ENCODE measurements at regions not wholly inside any gene's neighbourhood (a gene's known extent, or its start where the extent isn't known, plus 50 kb on each side); places are given as distances from the start of the nearest gene placed in this dataset.

DNA sequence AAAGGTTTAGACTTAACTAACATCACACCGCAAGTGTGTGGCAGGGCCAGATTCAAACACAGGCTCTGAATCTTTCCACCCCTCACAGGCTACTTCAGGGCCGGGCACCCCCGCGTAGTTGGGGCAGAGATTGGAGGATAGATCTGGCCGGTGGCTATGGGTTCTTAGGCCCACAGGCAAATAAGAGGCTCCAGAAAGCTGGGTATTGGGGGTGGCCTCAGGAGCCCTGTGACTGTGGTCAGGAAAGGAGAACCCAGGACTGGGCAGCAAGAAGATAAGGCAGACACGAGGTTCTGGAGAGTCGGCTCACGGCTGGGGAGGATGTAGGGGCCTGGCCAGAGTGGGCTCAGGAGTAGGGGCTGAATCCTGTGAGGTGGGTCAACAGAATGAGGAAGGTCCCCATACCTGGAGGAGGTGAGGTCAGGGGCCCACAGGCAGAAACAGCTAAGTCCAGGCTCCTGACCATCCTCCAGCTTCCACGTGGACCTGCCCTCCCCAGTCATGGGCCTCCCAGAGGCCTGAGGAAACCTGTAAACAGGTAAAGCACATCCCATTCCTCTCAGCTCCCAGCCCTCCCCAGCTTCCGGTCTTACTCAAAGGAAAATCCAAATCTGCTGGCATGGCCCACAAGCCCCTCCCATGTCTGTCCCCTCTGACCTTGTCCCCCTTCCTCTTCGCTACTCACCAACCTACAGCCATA is 306.2 kb downstream of the MATN1 start:
- TF ChIP-seq, protein P1, sequence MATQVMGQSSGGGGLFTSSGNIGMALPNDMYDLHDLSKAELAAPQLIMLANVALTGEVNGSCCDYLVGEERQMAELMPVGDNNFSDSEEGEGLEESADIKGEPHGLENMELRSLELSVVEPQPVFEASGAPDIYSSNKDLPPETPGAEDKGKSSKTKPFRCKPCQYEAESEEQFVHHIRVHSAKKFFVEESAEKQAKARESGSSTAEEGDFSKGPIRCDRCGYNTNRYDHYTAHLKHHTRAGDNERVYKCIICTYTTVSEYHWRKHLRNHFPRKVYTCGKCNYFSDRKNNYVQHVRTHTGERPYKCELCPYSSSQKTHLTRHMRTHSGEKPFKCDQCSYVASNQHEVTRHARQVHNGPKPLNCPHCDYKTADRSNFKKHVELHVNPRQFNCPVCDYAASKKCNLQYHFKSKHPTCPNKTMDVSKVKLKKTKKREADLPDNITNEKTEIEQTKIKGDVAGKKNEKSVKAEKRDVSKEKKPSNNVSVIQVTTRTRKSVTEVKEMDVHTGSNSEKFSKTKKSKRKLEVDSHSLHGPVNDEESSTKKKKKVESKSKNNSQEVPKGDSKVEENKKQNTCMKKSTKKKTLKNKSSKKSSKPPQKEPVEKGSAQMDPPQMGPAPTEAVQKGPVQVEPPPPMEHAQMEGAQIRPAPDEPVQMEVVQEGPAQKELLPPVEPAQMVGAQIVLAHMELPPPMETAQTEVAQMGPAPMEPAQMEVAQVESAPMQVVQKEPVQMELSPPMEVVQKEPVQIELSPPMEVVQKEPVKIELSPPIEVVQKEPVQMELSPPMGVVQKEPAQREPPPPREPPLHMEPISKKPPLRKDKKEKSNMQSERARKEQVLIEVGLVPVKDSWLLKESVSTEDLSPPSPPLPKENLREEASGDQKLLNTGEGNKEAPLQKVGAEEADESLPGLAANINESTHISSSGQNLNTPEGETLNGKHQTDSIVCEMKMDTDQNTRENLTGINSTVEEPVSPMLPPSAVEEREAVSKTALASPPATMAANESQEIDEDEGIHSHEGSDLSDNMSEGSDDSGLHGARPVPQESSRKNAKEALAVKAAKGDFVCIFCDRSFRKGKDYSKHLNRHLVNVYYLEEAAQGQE (IDR thresholded peaks at IDR 0.05; ENCODE audit: insufficient read depth in 1 of 2, low read depth in 2 of 2, low read length in 2 of 2): no peak
- TF ChIP-seq POLR2AphosphoS5 (IDR thresholded peaks at IDR 0.05; ENCODE audit: low read depth, low read length): no peak

Measured in PFSK-1 (cell line).